K562 (cell line): ENCODE measurements at regions not wholly inside any gene's neighbourhood (a gene's known extent, or its start where the extent isn't known, plus 50 kb on each side); places are given as distances from the start of the nearest gene placed in this dataset.

Source experiments
- DDX20 ChIP-seq: fragments of 450-650 bp; IDR thresholded peaks from 2 replicates; pipeline ENCODE4 v1.6.1; 2016; ENCODE audit warnings: missing genetic modification characterization, low read depth, mild to moderate bottlenecking, missing compliant biosample characterization, moderate library complexity
- DIDO1 ChIP-seq: fragments of 450-650 bp; IDR thresholded peaks from 2 replicates; pipeline ENCODE4 v1.6.1; 2016; ENCODE audit warnings: low read depth, missing biosample characterization, missing genetic modification characterization
- DNMT1 ChIP-seq: fragments of 450-650 bp; IDR thresholded peaks from 2 replicates; pipeline ENCODE4 v1.6.1; 2016; ENCODE audit warnings: antibody characterized with exemption, mild to moderate bottlenecking
- FOXK2 ChIP-seq, 2 experiments: fragments of 450-650 bp; IDR thresholded peaks in 1 of 2; conservative IDR thresholded peaks in 1 of 2; 2 replicates each; pipeline ENCODE4 v1.6.1; 2016; ENCODE audit warnings: low read depth in 2 of 2, mild to moderate bottlenecking in 1 of 2
- KAT2B ChIP-seq: IDR thresholded peaks from one replicate; pipeline ENCODE4 v1.6.1; 2012; ENCODE audit warnings: low read depth, mild to moderate bottlenecking, control low read depth, inconsistent platforms, low read length, moderate library complexity
- KLF10 ChIP-seq: fragments of 250-450 bp; sonication (Bioruptor Pico); IDR thresholded peaks from 2 replicates; pipeline ENCODE4 v1.6.1; 2021; ENCODE audit warnings: matching md5 sums
- PTTG1 ChIP-seq: fragments of 450-650 bp; IDR thresholded peaks from 2 replicates; pipeline ENCODE4 v1.6.1; 2016; ENCODE audit warnings: low read depth, mild to moderate bottlenecking, missing genetic modification characterization, missing compliant biosample characterization
- REST ChIP-seq, 2 experiments: fragments of 450-650 bp; formaldehyde crosslinking in 1 of 2; IDR thresholded peaks; 2 replicates each; pipeline versions ENCODE4 v1.4.0 to v1.6.1; 2014 to 2020; ENCODE audit warnings: mild to moderate bottlenecking in 2 of 2, borderline replicate concordance in 1 of 2, low read depth in 1 of 2
- TCF3 ChIP-seq: sonication (generic); formaldehyde crosslinking; IDR thresholded peaks from 2 replicates; pipeline ENCODE4 v1.4.0; 2020; ENCODE audit warnings: mild to moderate bottlenecking, missing genetic modification reagents
- YY1 ChIP-seq, 3 experiments: IDR thresholded peaks; 2 replicates each; pipeline ENCODE4 v1.6.1; 2011; ENCODE audit warnings: low read length in 2 of 3, mild to moderate bottlenecking in 2 of 3, moderate library complexity in 2 of 3, borderline replicate concordance in 1 of 3, control low read depth in 1 of 3, low read depth in 1 of 3; ENCODE audit not compliant: insufficient read depth in 3 of 3, insufficient replicate concordance in 2 of 3, control insufficient read depth in 1 of 3, insufficient read length in 1 of 3; ENCODE audit errors: extremely low read depth in 1 of 3
- ZBTB1 ChIP-seq: sonication (generic); formaldehyde crosslinking; IDR thresholded peaks from 2 replicates; pipeline ENCODE4 v1.8.1; 2023; ENCODE audit warnings: missing genetic modification reagents, low read depth, mild to moderate bottlenecking, borderline replicate concordance
- ZBTB8A ChIP-seq: fragments of 450-650 bp; IDR thresholded peaks from 2 replicates; pipeline ENCODE4 v1.6.1; 2018; ENCODE audit warnings: mild to moderate bottlenecking, moderate library complexity; ENCODE audit not compliant: partially characterized antibody
- ZEB2 ChIP-seq: fragments of 450-650 bp; IDR thresholded peaks from 2 replicates; pipeline ENCODE4 v1.6.1; 2016
- ZKSCAN1 ChIP-seq: fragments of 150-350 bp; IDR thresholded peaks from 2 replicates; pipeline ENCODE4 v1.6.1; 2016; ENCODE audit warnings: low read depth, low read length
- ZNF175 ChIP-seq: fragments of 200-800 bp; sonication (Bioruptor generic); IDR thresholded peaks from 2 replicates; pipeline ENCODE4 v1.6.1; 2016; ENCODE audit warnings: low read depth, mild to moderate bottlenecking, missing genetic modification characterization, missing compliant biosample characterization
- ZNF23 ChIP-seq: fragments of 250-450 bp; sonication (Bioruptor Pico); IDR thresholded peaks from 2 replicates; pipeline ENCODE4 v1.4.0; 2020; ENCODE audit warnings: mild to moderate bottlenecking
- ZNF239 ChIP-seq: fragments of 250-450 bp; sonication (Bioruptor Pico); IDR thresholded peaks from 2 replicates; pipeline ENCODE4 v1.4.0; 2020; ENCODE audit warnings: mild to moderate bottlenecking
- TF ChIP-seq, protein P1 (sequence below): fragments of 450-650 bp; IDR thresholded peaks from 2 replicates; pipeline ENCODE4 v1.6.1; 2017; ENCODE audit warnings: mild to moderate bottlenecking, moderate library complexity

DNA sequence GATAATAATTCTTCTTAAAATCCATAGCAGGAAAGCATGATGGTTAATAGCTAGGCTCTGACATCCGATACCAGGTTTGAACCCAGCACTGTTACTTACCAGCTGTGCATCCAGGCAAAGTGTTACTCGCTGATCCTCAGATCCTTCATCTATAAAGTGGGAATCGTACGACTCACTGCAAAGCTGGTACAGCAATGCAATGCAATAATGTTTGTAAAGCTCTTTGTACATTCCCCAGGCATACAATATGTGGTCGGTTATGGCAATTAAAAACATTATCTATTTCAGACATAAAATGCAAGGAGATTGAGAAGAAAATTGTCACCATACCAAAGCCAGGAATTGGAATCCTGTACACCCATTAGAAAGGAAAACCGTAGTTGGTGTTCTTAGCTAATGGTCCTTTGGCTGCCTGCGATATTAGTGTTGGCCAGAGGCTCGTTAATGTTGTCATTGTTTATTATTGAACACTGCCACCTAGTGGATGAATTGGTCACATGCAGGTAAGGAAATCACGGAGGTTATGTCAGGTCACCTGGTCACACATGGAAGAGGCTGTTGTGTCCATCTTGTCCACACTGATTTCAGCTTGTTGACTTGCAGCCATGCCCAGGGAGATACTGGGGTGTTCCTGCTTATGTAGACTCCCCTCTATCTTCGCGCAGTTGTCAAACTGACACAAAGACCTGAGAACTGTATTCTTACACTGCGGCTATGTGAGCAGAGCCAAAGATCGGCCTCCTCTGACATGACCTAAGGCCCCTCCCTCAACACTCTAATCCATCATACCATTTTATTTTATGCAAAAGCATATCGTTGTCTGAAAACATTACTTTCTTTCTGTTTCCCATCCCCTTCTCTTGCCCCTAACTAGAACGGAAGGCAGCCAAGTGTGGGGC is 87.5 kb upstream of the PPP2R2B start (continued):
- peak; percentile 76 for TF ChIP-seq REST (IDR thresholded peaks at IDR 0.05; ENCODE audit: borderline replicate concordance)
- no peak for TF ChIP-seq REST (CRISPR knock-in tag; IDR thresholded peaks at IDR 0.05; ENCODE audit: low read depth)
- TF ChIP-seq, protein P1, sequence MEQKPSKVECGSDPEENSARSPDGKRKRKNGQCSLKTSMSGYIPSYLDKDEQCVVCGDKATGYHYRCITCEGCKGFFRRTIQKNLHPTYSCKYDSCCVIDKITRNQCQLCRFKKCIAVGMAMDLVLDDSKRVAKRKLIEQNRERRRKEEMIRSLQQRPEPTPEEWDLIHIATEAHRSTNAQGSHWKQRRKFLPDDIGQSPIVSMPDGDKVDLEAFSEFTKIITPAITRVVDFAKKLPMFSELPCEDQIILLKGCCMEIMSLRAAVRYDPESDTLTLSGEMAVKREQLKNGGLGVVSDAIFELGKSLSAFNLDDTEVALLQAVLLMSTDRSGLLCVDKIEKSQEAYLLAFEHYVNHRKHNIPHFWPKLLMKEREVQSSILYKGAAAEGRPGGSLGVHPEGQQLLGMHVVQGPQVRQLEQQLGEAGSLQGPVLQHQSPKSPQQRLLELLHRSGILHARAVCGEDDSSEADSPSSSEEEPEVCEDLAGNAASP: peak; percentile 86
- TF ChIP-seq ZBTB1 (CRISPR knock-in tag): no peak
- no peak for TF ChIP-seq DNMT1
- TF ChIP-seq DDX20: no peak
- no peak for TF ChIP-seq ZBTB8A
- no peak for TF ChIP-seq TCF3
- no peak for TF ChIP-seq DIDO1 (tag)
- TF ChIP-seq ZNF239 (CRISPR knock-in tag): no peak
- TF ChIP-seq PTTG1 (tag): no peak
- 0 out of 4 replicates have a peak, but pooled peaks of 1 of the 2 experiments have one; percentile 19 for TF ChIP-seq FOXK2 (conservative IDR thresholded peaks at IDR 0.05 in 1 of 2, IDR thresholded peaks at IDR 0.05 in 1 of 2; ENCODE audit: low read depth in 2 of 2)
- no peak for TF ChIP-seq ZNF175
- peak in 1 of 3 experiments; percentile 19 for TF ChIP-seq YY1 (IDR thresholded peaks at IDR 0.05; ENCODE audit: borderline replicate concordance in 1 of 3, control insufficient read depth in 1 of 3, extremely low read depth in 1 of 3, insufficient read depth in 3 of 3, insufficient read length in 1 of 3, insufficient replicate concordance in 2 of 3, low read depth in 1 of 3, low read length in 2 of 3)
- TF ChIP-seq KLF10 (CRISPR knock-in tag): no peak
- TF ChIP-seq ZEB2: no peak
- TF ChIP-seq ZKSCAN1: no peak
- no peak for TF ChIP-seq ZNF23
- no peak for TF ChIP-seq KAT2B
